ENCODE measurements at regions not wholly inside any gene's neighbourhood (a gene's known extent, or its start where the extent isn't known, plus 50 kb on each side); places are given as distances from the start of the nearest gene placed in this dataset.

- no peak for TF ChIP-seq TEAD4 (CRISPR knock-in tag; IDR thresholded peaks at IDR 0.05)
- no peak for TF ChIP-seq NFYB (CRISPR knock-in tag; conservative IDR thresholded peaks at IDR 0.05; ENCODE audit: low read depth)
- no peak for TF ChIP-seq TEAD1 (CRISPR knock-in tag; IDR thresholded peaks at IDR 0.05)
- no peak for TF ChIP-seq ZNF219 (CRISPR knock-in tag; IDR thresholded peaks at IDR 0.05; ENCODE audit: borderline replicate concordance)
- TF ChIP-seq SP1 (CRISPR knock-in tag; conservative IDR thresholded peaks at IDR 0.05) = no peak
These were observed 165.4 kb downstream of the RBM43 start (continued) for GRCh38 chr2:151096235-151096634.

GRCh38 chr2:151095463-151095862 is 166.2 kb downstream of the RBM43 start:
- POLR2A ChIA-PET = no interaction called here
- Mint-ChIP-seq H3K27ac (no peak overlapping the region), H3K9me3 (peaks cover 4% of the 10 kb centered on the region; the same call in 1 of the 2 replicates), H3K4me3 (no peak overlapping the region), H3K27me3 (ENCODE audit: low read depth) (no peaks in the 10 kb centered on the region), H3K4me1 (no peaks in the 10 kb centered on the region), H3K36me3 (no peaks in the 10 kb centered on the region)
- ATAC-seq (no peak), DNase-seq (ENCODE audit: low spot score) (no peak)
- CTCF ChIA-PET = no interaction called here
- TF ChIP-seq PRRX2 (CRISPR knock-in tag; IDR thresholded peaks at IDR 0.05) (no peak), RORB (CRISPR knock-in tag; IDR thresholded peaks at IDR 0.05) (no peak), CTCF (IDR thresholded peaks at IDR 0.05) (no peak), NFYB (CRISPR knock-in tag; conservative IDR thresholded peaks at IDR 0.05; ENCODE audit: low read depth) (no peak), ZNF532 (CRISPR knock-in tag; IDR thresholded peaks at IDR 0.05; ENCODE audit: borderline replicate concordance) (no peak), SOX15 (CRISPR knock-in tag; IDR thresholded peaks at IDR 0.05) (no peak), ZNF263 (CRISPR knock-in tag; IDR thresholded peaks at IDR 0.05; ENCODE audit: low read depth) (no peak), TCF7 (CRISPR knock-in tag; IDR thresholded peaks at IDR 0.05; ENCODE audit: low read depth) (no peak), E2F4 (CRISPR knock-in tag; IDR thresholded peaks at IDR 0.05; ENCODE audit: borderline replicate concordance, low read depth) (no peak), RELA (CRISPR knock-in tag; IDR thresholded peaks at IDR 0.05; ENCODE audit: borderline replicate concordance) (no peak), MLX (CRISPR knock-in tag; IDR thresholded peaks at IDR 0.05) (no peak)

- H3K27ac Mint-ChIP-seq = no peak overlapping the region
- ChIA-PET CTCF (interaction anchor here (0.6 to 1.0 kb wide), 2 partner anchors 71 to 543 kb away, joined by 3 read pairs; no protein-coding TSS in a partner anchor), POLR2A (no interaction called here)
- DNase-seq (ENCODE audit: low spot score) (no peak), ATAC-seq (no peak)
- peaks cover 4% of the 10 kb centered on the region; the same call in 1 of the 2 replicates for H3K9me3 Mint-ChIP-seq
- no peaks in the 10 kb centered on the region for H3K36me3 Mint-ChIP-seq
- H3K4me3 Mint-ChIP-seq = no peak overlapping the region
- H3K4me1 Mint-ChIP-seq = peaks cover 4% of the 10 kb centered on the region; the same call in 1 of the 2 replicates
- no peaks in the 10 kb centered on the region for H3K27me3 Mint-ChIP-seq (ENCODE audit: low read depth)
- TF ChIP-seq KAT7 (CRISPR knock-in tag; IDR thresholded peaks at IDR 0.05; ENCODE audit: borderline replicate concordance) = no peak
- no peak for TF ChIP-seq NR1H2 (CRISPR knock-in tag; IDR thresholded peaks at IDR 0.05)
- TF ChIP-seq RELA (CRISPR knock-in tag; IDR thresholded peaks at IDR 0.05; ENCODE audit: borderline replicate concordance) = no peak
- no peak for TF ChIP-seq FOXP1 (CRISPR knock-in tag; IDR thresholded peaks at IDR 0.05; ENCODE audit: borderline replicate concordance)
- no peak for TF ChIP-seq STAT6 (CRISPR knock-in tag; conservative IDR thresholded peaks at IDR 0.05; ENCODE audit: low read depth)
- TF ChIP-seq NFATC4 (CRISPR knock-in tag; IDR thresholded peaks at IDR 0.05) = no peak
- no peak for TF ChIP-seq MXD4 (CRISPR knock-in tag; IDR thresholded peaks at IDR 0.05; ENCODE audit: borderline replicate concordance)
- TF ChIP-seq MYBL2 (CRISPR knock-in tag; IDR thresholded peaks at IDR 0.05) = no peak
- no peak for TF ChIP-seq ZNF512 (CRISPR knock-in tag; IDR thresholded peaks at IDR 0.05; ENCODE audit: borderline replicate concordance)
These were observed 170.1 kb downstream of the RBM43 start for GRCh38 chr2:151091583-151091982.

Data from WTC11 (cell line).